ENCODE measurements at regions not wholly inside any gene's neighbourhood (a gene's known extent, or its start where the extent isn't known, plus 50 kb on each side); places are given as distances from the start of the nearest gene placed in this dataset.

DNA sequence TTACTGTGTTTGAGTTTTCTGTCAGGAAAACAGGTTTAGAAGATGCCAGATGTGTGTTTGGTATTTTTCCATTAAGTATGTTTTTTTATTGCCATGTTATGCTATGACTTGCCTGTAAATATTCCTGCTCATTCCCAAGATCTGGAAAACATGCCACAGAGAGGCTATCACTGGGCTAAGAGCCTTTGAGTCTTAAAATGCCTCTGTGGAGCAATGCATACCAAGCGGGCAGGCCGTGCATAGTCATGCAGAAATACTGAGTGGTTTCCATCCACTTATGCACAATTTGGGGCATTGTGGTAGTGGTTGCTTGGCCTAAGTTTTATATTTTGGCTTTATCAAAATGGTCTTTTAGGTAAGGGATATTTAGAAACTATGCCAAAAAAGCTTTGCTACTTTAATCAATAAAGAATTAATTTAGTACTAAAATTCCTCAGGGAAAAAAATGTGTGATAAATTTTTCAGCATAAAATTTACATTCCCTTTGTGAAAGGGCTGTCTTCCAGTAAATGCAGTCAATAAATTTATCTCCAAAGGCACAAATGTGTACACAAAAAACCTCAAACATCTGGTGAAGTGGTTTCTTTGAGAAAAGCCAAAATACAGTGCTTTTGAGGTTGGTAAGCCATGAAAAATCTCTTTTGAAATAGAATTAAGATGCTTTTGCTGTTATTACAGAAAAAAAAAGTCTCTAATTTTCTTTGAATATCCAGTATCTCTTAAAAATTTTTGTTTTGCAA, 341.3 kb upstream of the FBXO33 start:
- TF ChIP-seq, protein P1, sequence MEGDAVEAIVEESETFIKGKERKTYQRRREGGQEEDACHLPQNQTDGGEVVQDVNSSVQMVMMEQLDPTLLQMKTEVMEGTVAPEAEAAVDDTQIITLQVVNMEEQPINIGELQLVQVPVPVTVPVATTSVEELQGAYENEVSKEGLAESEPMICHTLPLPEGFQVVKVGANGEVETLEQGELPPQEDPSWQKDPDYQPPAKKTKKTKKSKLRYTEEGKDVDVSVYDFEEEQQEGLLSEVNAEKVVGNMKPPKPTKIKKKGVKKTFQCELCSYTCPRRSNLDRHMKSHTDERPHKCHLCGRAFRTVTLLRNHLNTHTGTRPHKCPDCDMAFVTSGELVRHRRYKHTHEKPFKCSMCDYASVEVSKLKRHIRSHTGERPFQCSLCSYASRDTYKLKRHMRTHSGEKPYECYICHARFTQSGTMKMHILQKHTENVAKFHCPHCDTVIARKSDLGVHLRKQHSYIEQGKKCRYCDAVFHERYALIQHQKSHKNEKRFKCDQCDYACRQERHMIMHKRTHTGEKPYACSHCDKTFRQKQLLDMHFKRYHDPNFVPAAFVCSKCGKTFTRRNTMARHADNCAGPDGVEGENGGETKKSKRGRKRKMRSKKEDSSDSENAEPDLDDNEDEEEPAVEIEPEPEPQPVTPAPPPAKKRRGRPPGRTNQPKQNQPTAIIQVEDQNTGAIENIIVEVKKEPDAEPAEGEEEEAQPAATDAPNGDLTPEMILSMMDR (conservative IDR thresholded peaks at IDR 0.05), result no peak
- no peak for TF ChIP-seq ZFX (IDR thresholded peaks at IDR 0.05)

Data from C4-2B (cell line).